Liver (tissue), 8 donors: ENCODE measurements at regions not wholly inside any gene's neighbourhood (a gene's known extent, or its start where the extent isn't known, plus 50 kb on each side); places are given as distances from the start of the nearest gene placed in this dataset.
"Not testable (repeated sequence)": the region's sequence is repeated elsewhere in the genome, so short reads cannot be mapped to it uniquely, and the experiment has no call there.

ENCODE experiments used
- DNase-seq: peaks from one replicate; pipeline ENCODE4 v3.0.0-alpha.2; 2017; ENCODE audit warnings: low spot score
- H3K27ac ChIP-seq, 2 donors: one replicate each; pipeline ENCODE4 v1.7.0; 2013; ENCODE audit warnings: inconsistent platforms in 2 of 2, low read length in 2 of 2, control low read depth in 1 of 2, low read depth in 1 of 2, mild to moderate bottlenecking in 1 of 2
- H3K27me3 ChIP-seq, 4 donors: one replicate each; pipeline versions ENCODE4 v1.6.1 to v1.7.0; 2013; ENCODE audit warnings: low read length in 3 of 4, inconsistent platforms in 1 of 4, mild to moderate bottlenecking in 1 of 4, moderate library complexity in 1 of 4; ENCODE audit not compliant: control insufficient read depth in 4 of 4, insufficient read depth in 4 of 4
- H3K36me3 ChIP-seq, 4 donors: one replicate each; pipeline versions ENCODE4 v1.6.1 to v1.7.0; 2013; ENCODE audit warnings: low read length in 3 of 4, mild to moderate bottlenecking in 3 of 4, low read depth in 1 of 4, moderate library complexity in 1 of 4; ENCODE audit not compliant: control insufficient read depth in 4 of 4, insufficient read depth in 3 of 4
- H3K4me1 ChIP-seq, 4 donors: one replicate each; pipeline versions ENCODE4 v1.6.1 to v1.7.0; 2013; ENCODE audit warnings: low read length in 3 of 4, mild to moderate bottlenecking in 3 of 4, moderate library complexity in 1 of 4; ENCODE audit not compliant: control insufficient read depth in 4 of 4, insufficient read depth in 4 of 4
- H3K4me3 ChIP-seq, 3 donors: one replicate each; pipeline versions ENCODE4 v1.6.1 to v1.7.0; 2013; ENCODE audit warnings: low read length in 3 of 3, control low read depth in 1 of 3, low read depth in 1 of 3, mild to moderate bottlenecking in 1 of 3
- H3K9ac ChIP-seq, 2 donors: one replicate each; pipeline ENCODE4 v1.7.0; 2013; ENCODE audit warnings: low read length in 2 of 2, mild to moderate bottlenecking in 2 of 2, moderate library complexity in 2 of 2, control low read depth in 1 of 2, low read depth in 1 of 2
- H3K9me3 ChIP-seq, 4 donors: one replicate each; pipeline versions ENCODE4 v1.6.1 to v1.7.0; 2013; ENCODE audit warnings: low read length in 3 of 4; ENCODE audit not compliant: control insufficient read depth in 4 of 4
- EGR1 ChIP-seq, 2 donors: IDR thresholded peaks; 2 replicates each; pipeline ENCODE4 v1.6.1; 2016 to 2018; ENCODE audit warnings: antibody characterized with exemption in 2 of 2, low read depth in 2 of 2
- FOXA1 ChIP-seq: IDR thresholded peaks from 2 replicates; pipeline ENCODE4 v1.6.1; 2016; ENCODE audit warnings: antibody characterized with exemption
- HNF4A ChIP-seq, 2 donors: conservative IDR thresholded peaks; 2 replicates each; pipeline ENCODE4 v1.6.1; 2016; ENCODE audit warnings: antibody characterized with exemption in 2 of 2, mild to moderate bottlenecking in 2 of 2
- HNF4G ChIP-seq: IDR thresholded peaks from 2 replicates; pipeline ENCODE4 v1.6.1; 2016; ENCODE audit warnings: antibody characterized with exemption
- RXRA ChIP-seq, 2 donors: IDR thresholded peaks; 2 replicates each; pipeline ENCODE4 v1.6.1; 2017 to 2018; ENCODE audit warnings: antibody characterized with exemption in 2 of 2, mild to moderate bottlenecking in 1 of 2
- SP1 ChIP-seq: IDR thresholded peaks from 2 replicates; pipeline ENCODE4 v1.6.1; 2018; ENCODE audit warnings: antibody characterized with exemption, mild to moderate bottlenecking
- TAF1 ChIP-seq: conservative IDR thresholded peaks from 2 replicates; pipeline ENCODE4 v1.6.1; 2016; ENCODE audit warnings: antibody characterized with exemption, mild to moderate bottlenecking
- YY1 ChIP-seq: IDR thresholded peaks from 2 replicates; pipeline ENCODE4 v1.6.1; 2016; ENCODE audit warnings: antibody characterized with exemption, mild to moderate bottlenecking
- WGBS: extraction: QIAGEN DNeasy Blood & Tissue Kit; methylation state at CpG from one replicate; pipeline ENCODE4 v1.1.7; 2013; 5-methylcytosine and 5-hydroxymethylcytosine counted together
- TF ChIP-seq, protein P1 (sequence below): IDR thresholded peaks from 2 replicates; pipeline ENCODE4 v1.6.1; 2016; ENCODE audit warnings: antibody characterized with exemption, mild to moderate bottlenecking
- TF ChIP-seq, protein P2 (sequence below): IDR thresholded peaks from 2 replicates; pipeline ENCODE4 v1.6.1; 2016; ENCODE audit warnings: antibody characterized with exemption
- TF ChIP-seq, protein P3 (sequence below): fragments of 150-350 bp; IDR thresholded peaks from 2 replicates; pipeline ENCODE4 v1.5.1; 2017; ENCODE audit warnings: improper control_type of control experiment, low read depth, low read length; ENCODE audit not compliant: missing input control
- donor health status: healthy.
- donor health status: healthy.
- donor health status: healthy.
- donor health status: healthy.
- donor health status: healthy.

DNA sequence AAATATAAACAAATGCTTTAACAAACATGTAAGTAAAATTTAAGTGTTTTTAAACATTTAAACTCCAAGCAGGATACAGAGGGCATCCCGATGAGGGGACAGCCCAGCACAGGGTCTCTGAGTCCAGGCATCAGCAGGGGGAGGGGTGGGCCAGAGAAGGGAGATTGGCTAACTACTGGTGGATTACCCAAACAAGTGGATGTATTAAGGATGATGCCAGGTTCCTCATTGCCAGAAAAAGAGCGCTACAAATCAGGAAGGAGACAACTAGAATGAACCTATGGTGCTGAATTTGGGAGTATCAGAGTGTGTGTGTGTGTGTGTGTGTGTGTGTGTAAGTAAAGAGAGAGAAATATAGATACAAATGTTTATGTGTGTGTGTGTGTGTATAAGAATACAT, 162.0 kb upstream of the RMP24 start:
- Histone ChIP-seq H3K9ac (no peak overlapping the region), H3K36me3 (no peaks in the 10 kb centered on the region), H3K9me3 (no peaks in the 10 kb centered on the region), H3K4me3 (no peak overlapping the region), H3K27me3 (no peaks in the 10 kb centered on the region), H3K4me1 (no peaks in the 10 kb centered on the region), H3K27ac (no peak overlapping the region)
- no peak for DNase-seq
- TF ChIP-seq, protein P1, sequence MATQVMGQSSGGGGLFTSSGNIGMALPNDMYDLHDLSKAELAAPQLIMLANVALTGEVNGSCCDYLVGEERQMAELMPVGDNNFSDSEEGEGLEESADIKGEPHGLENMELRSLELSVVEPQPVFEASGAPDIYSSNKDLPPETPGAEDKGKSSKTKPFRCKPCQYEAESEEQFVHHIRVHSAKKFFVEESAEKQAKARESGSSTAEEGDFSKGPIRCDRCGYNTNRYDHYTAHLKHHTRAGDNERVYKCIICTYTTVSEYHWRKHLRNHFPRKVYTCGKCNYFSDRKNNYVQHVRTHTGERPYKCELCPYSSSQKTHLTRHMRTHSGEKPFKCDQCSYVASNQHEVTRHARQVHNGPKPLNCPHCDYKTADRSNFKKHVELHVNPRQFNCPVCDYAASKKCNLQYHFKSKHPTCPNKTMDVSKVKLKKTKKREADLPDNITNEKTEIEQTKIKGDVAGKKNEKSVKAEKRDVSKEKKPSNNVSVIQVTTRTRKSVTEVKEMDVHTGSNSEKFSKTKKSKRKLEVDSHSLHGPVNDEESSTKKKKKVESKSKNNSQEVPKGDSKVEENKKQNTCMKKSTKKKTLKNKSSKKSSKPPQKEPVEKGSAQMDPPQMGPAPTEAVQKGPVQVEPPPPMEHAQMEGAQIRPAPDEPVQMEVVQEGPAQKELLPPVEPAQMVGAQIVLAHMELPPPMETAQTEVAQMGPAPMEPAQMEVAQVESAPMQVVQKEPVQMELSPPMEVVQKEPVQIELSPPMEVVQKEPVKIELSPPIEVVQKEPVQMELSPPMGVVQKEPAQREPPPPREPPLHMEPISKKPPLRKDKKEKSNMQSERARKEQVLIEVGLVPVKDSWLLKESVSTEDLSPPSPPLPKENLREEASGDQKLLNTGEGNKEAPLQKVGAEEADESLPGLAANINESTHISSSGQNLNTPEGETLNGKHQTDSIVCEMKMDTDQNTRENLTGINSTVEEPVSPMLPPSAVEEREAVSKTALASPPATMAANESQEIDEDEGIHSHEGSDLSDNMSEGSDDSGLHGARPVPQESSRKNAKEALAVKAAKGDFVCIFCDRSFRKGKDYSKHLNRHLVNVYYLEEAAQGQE, result no peak
- no peak for TF ChIP-seq EGR1 (IDR thresholded peaks at IDR 0.05; ENCODE audit: low read depth in 2 of 2)
- TF ChIP-seq HNF4G, result no peak
- no peak for TF ChIP-seq HNF4A (conservative IDR thresholded peaks at IDR 0.05)
- TF ChIP-seq SP1, result no peak
- WGBS, result 84% methylated on average over 2 of the region's 2 CpGs

DNA sequence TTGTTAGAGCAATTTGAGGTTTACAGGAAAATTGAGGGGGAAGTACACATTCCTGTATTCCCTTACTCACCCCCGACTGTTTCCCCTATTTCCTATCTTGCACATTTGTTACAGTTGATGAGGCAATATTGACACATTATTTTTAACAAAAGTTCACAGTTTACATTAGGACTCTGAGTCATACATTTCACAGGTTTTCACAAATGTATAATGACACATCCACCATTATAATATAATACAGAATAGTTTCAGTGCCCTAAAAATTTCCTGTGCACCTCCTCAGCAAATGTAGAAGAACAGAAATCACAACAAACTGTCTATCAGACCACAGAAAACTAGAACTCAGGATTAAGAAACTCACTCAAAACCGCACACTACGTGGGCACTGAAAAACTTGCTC, 160.6 kb upstream of the RMP24 start:
- H3K4me1 ChIP-seq, result no peaks in the 10 kb centered on the region
- H3K9ac ChIP-seq, result no peak overlapping the region
- H3K27ac ChIP-seq, result no peak overlapping the region
- no peaks in the 10 kb centered on the region for H3K9me3 ChIP-seq
- H3K36me3 ChIP-seq, result no peaks in the 10 kb centered on the region
- 57% methylated on average over 3 of the region's 3 CpGs for WGBS
- DNase-seq, result no peak
- H3K4me3 ChIP-seq, result no peak overlapping the region
- TF ChIP-seq HNF4G, result no peak
- no peaks in the 10 kb centered on the region for H3K27me3 ChIP-seq

DNA sequence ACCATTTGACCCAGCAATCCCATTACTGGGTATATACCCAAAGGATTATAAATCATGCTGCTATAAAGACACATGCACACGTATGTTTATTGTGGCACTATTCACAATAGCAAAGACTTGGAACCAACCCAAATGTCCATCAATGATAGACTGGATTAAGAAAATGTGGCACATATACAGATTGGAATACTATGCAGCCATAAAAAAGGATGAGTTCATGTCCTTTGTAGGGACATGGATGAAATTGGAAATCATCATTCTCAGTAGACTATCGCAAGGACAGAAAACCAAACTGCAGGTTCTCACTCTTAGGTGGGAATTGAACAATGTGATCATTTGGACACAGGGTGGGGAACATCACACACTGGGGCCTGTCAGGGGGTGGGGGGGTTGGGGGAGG, 157.5 kb upstream of the RMP24 start:
- 96% methylated on average over 1 of the region's 2 CpGs for WGBS
- not testable (repeated sequence) for H3K4me1 ChIP-seq, H3K9ac ChIP-seq, H3K27me3 ChIP-seq, H3K36me3 ChIP-seq, H3K4me3 ChIP-seq, H3K9me3 ChIP-seq, DNase-seq, H3K27ac ChIP-seq

DNA sequence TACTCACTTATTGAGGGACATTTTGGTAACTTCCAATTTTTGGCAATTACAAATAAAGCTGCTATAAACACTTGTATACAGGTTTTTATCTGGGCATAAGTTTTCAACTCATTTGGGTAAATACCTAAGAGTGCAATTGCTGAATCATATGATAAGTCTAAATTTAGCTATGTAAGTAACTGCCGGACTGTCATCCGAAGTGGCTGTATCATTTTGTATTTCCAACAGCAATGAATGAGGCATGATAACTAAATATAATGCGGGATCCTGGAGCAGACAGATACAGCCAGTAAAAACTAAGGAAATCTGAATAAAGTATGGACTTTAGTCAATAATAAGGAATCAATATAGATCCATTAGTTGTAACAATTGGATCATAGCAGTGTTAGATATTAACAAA, 156.5 kb upstream of the RMP24 start:
- Histone ChIP-seq H3K4me1 (no peaks in the 10 kb centered on the region), H3K4me3 (no peak overlapping the region), H3K9me3 (no peaks in the 10 kb centered on the region), H3K27ac (no peak overlapping the region), H3K36me3 (no peaks in the 10 kb centered on the region), H3K27me3 (no peaks in the 10 kb centered on the region), H3K9ac (no peak overlapping the region)
- TF ChIP-seq SP1 (no peak), YY1 (no peak), FOXA1 (no peak), TAF1 (no peak), RXRA (IDR thresholded peaks at IDR 0.05) (no peak), EGR1 (IDR thresholded peaks at IDR 0.05; ENCODE audit: low read depth in 2 of 2) (no peak)
- TF ChIP-seq, protein P1, result no peak
- TF ChIP-seq, protein P2, sequence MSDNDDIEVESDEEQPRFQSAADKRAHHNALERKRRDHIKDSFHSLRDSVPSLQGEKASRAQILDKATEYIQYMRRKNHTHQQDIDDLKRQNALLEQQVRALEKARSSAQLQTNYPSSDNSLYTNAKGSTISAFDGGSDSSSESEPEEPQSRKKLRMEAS, result no peak
- TF ChIP-seq, protein P3, sequence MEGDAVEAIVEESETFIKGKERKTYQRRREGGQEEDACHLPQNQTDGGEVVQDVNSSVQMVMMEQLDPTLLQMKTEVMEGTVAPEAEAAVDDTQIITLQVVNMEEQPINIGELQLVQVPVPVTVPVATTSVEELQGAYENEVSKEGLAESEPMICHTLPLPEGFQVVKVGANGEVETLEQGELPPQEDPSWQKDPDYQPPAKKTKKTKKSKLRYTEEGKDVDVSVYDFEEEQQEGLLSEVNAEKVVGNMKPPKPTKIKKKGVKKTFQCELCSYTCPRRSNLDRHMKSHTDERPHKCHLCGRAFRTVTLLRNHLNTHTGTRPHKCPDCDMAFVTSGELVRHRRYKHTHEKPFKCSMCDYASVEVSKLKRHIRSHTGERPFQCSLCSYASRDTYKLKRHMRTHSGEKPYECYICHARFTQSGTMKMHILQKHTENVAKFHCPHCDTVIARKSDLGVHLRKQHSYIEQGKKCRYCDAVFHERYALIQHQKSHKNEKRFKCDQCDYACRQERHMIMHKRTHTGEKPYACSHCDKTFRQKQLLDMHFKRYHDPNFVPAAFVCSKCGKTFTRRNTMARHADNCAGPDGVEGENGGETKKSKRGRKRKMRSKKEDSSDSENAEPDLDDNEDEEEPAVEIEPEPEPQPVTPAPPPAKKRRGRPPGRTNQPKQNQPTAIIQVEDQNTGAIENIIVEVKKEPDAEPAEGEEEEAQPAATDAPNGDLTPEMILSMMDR, result no peak
- 90% methylated on average over 3 of the region's 3 CpGs for WGBS
- DNase-seq, result no peak
